ENCODE measurements at regions not wholly inside any gene's neighbourhood (a gene's known extent, or its start where the extent isn't known, plus 50 kb on each side); places are given as distances from the start of the nearest gene placed in this dataset.

DNA sequence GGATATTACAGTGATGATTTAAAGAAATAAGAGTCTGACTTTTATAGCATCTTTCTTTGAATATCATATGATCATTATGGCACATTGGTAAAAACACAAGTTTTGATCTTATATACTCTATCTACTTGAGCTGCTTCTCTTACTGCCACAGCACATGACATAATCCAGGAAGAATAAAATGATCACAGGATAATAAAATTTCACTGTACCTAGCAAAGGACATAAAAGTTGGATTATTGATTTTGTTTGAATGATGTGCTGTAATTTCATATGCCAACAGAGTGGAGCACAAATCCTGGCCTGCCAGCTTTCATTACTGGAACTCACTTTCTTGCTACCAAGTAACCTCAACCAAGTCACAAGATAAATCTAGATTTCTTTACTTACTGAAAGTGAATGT is 162.1 kb upstream of the NANOGP8 start:
- TF ChIP-seq, protein P1, sequence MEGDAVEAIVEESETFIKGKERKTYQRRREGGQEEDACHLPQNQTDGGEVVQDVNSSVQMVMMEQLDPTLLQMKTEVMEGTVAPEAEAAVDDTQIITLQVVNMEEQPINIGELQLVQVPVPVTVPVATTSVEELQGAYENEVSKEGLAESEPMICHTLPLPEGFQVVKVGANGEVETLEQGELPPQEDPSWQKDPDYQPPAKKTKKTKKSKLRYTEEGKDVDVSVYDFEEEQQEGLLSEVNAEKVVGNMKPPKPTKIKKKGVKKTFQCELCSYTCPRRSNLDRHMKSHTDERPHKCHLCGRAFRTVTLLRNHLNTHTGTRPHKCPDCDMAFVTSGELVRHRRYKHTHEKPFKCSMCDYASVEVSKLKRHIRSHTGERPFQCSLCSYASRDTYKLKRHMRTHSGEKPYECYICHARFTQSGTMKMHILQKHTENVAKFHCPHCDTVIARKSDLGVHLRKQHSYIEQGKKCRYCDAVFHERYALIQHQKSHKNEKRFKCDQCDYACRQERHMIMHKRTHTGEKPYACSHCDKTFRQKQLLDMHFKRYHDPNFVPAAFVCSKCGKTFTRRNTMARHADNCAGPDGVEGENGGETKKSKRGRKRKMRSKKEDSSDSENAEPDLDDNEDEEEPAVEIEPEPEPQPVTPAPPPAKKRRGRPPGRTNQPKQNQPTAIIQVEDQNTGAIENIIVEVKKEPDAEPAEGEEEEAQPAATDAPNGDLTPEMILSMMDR (IDR thresholded peaks at IDR 0.05; ENCODE audit: extremely low read depth in 1 of 2, insufficient read depth in 1 of 2, low read depth in 1 of 2, low read length in 2 of 2) = no peak
- TF ChIP-seq, protein P2, sequence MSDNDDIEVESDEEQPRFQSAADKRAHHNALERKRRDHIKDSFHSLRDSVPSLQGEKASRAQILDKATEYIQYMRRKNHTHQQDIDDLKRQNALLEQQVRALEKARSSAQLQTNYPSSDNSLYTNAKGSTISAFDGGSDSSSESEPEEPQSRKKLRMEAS (IDR thresholded peaks at IDR 0.05; ENCODE audit: insufficient read depth, insufficient read length) = no peak
- TF ChIP-seq EZH2 (IDR thresholded peaks at IDR 0.05; ENCODE audit: borderline replicate concordance, low read depth, low read length, severe bottlenecking) = no peak
- TF ChIP-seq POLR2A (IDR thresholded peaks at IDR 0.05; ENCODE audit: low read depth, low read length) = no peak
- no peak for TF ChIP-seq POLR2AphosphoS5 (IDR thresholded peaks at IDR 0.05; ENCODE audit: insufficient read depth, low read depth, low read length)
- TF ChIP-seq MYC (IDR thresholded peaks at IDR 0.05; ENCODE audit: low read depth, low read length) = no peak
- no peak for TF ChIP-seq FOS (IDR thresholded peaks at IDR 0.05; ENCODE audit: borderline replicate concordance, insufficient read depth, low read length)

All from endothelial cell of umbilical vein (primary cell).